K562 (cell line): ENCODE measurements at regions not wholly inside any gene's neighbourhood (a gene's known extent, or its start where the extent isn't known, plus 50 kb on each side); places are given as distances from the start of the nearest gene placed in this dataset.

Experiments used
- PKNOX1 ChIP-seq: fragments of 450-650 bp; IDR thresholded peaks from 2 replicates; pipeline ENCODE4 v1.6.1; 2016
- RBM25 ChIP-seq: fragments of 200-400 bp; formaldehyde crosslinking; IDR thresholded peaks from 2 replicates; pipeline ENCODE4 v1.6.1; 2018; ENCODE audit warnings: low read length, low read depth, moderate library complexity; ENCODE audit not compliant: severe bottlenecking
- SNRNP70 ChIP-seq: fragments of 200-400 bp; formaldehyde crosslinking; optimal IDR thresholded peaks from 2 replicates; pipeline ENCODE3; 2017; ENCODE audit warnings: low read depth, low read length
- ZNF318 ChIP-seq, 2 experiments: fragments of 450-650 bp; IDR thresholded peaks; 2 replicates each; pipeline ENCODE4 v1.6.1; 2016; ENCODE audit warnings: mild to moderate bottlenecking in 2 of 2, borderline replicate concordance in 1 of 2, low read depth in 1 of 2, moderate library complexity in 1 of 2
- TF ChIP-seq, protein P1 (sequence below), 2 experiments: fragments of 150-350 bp in 1 of 2; IDR thresholded peaks; 2 replicates each; pipeline ENCODE4 v1.6.1; 2012 to 2016; ENCODE audit warnings: low read depth in 2 of 2, low read length in 2 of 2, mild to moderate bottlenecking in 1 of 2, moderate library complexity in 1 of 2
- TF ChIP-seq, protein P2 (sequence below): fragments of 200-400 bp; formaldehyde crosslinking; IDR thresholded peaks from 2 replicates; pipeline ENCODE4 v1.6.1; 2017; ENCODE audit warnings: mild to moderate bottlenecking, low read depth, low read length, moderate library complexity

- TF ChIP-seq, protein P1, sequence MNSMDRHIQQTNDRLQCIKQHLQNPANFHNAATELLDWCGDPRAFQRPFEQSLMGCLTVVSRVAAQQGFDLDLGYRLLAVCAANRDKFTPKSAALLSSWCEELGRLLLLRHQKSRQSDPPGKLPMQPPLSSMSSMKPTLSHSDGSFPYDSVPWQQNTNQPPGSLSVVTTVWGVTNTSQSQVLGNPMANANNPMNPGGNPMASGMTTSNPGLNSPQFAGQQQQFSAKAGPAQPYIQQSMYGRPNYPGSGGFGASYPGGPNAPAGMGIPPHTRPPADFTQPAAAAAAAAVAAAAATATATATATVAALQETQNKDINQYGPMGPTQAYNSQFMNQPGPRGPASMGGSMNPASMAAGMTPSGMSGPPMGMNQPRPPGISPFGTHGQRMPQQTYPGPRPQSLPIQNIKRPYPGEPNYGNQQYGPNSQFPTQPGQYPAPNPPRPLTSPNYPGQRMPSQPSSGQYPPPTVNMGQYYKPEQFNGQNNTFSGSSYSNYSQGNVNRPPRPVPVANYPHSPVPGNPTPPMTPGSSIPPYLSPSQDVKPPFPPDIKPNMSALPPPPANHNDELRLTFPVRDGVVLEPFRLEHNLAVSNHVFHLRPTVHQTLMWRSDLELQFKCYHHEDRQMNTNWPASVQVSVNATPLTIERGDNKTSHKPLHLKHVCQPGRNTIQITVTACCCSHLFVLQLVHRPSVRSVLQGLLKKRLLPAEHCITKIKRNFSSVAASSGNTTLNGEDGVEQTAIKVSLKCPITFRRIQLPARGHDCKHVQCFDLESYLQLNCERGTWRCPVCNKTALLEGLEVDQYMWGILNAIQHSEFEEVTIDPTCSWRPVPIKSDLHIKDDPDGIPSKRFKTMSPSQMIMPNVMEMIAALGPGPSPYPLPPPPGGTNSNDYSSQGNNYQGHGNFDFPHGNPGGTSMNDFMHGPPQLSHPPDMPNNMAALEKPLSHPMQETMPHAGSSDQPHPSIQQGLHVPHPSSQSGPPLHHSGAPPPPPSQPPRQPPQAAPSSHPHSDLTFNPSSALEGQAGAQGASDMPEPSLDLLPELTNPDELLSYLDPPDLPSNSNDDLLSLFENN (IDR thresholded peaks at IDR 0.05; ENCODE audit: low read depth in 2 of 2, low read length in 2 of 2) = no peak
- TF ChIP-seq ZNF318 (IDR thresholded peaks at IDR 0.05; ENCODE audit: borderline replicate concordance in 1 of 2, low read depth in 1 of 2) (no peak), SNRNP70 (no peak), PKNOX1 (no peak), RBM25 (no peak)
- TF ChIP-seq, protein P2, sequence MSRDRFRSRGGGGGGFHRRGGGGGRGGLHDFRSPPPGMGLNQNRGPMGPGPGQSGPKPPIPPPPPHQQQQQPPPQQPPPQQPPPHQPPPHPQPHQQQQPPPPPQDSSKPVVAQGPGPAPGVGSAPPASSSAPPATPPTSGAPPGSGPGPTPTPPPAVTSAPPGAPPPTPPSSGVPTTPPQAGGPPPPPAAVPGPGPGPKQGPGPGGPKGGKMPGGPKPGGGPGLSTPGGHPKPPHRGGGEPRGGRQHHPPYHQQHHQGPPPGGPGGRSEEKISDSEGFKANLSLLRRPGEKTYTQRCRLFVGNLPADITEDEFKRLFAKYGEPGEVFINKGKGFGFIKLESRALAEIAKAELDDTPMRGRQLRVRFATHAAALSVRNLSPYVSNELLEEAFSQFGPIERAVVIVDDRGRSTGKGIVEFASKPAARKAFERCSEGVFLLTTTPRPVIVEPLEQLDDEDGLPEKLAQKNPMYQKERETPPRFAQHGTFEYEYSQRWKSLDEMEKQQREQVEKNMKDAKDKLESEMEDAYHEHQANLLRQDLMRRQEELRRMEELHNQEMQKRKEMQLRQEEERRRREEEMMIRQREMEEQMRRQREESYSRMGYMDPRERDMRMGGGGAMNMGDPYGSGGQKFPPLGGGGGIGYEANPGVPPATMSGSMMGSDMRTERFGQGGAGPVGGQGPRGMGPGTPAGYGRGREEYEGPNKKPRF = no peak
Observed at GRCh38 chr4:60034361-60034760, 1165.8 kb upstream of the ADGRL3 start (continued).
